Suppressor macrophage (primary cell): ENCODE measurements at regions not wholly inside any gene's neighbourhood (a gene's known extent, or its start where the extent isn't known, plus 50 kb on each side); places are given as distances from the start of the nearest gene placed in this dataset.
"Not testable (repeated sequence)": the region's sequence is repeated elsewhere in the genome, so short reads cannot be mapped to it uniquely, and the experiment has no call there.

Experiments
- DNase-seq, 4 experiments: peaks; one replicate each; pipeline ENCODE4 v3.0.0-alpha.2; 2020 to 2022

DNA sequence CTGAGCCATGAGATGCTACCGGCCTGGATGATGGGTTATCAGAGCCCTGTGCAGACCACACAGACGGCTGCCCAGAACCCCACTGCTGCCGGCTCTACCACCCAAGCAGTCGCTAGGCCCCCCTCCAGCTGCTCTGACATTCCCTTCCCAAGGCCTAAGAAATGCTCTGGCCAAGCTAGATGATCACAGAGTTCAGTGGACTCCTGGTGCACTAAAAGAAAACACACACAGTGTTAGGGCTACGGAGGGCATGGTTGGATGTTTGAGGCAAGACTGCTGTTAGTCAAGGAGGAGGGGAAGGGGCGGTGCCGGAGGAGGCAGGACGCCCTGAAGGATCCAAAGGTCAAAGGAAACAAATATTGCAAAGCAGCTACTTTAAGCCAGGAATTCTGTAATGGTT is 174.5 kb downstream of the MYCN start:
- no peak for DNase-seq

DNA sequence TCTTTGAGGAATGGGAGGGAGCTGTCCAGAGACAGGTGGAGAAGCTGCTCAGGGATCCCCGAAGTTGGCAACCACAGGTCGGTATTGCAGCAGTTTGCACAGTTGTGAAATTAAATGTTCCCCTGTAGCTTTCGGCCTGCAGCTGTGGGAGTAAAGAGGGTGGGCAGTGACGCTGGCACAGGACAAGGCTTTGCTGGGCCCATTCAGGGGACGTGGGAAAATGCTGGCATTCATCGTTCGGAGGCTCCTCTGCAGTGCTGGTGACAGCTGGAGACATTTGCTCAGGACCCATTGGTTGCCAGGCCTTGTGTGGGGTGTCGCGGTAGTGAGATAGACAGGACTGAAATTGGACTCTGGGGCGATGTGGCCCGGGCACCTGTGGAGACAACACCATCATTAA is 173.7 kb downstream of the MYCN start:
- DNase-seq, result no peak

DNA sequence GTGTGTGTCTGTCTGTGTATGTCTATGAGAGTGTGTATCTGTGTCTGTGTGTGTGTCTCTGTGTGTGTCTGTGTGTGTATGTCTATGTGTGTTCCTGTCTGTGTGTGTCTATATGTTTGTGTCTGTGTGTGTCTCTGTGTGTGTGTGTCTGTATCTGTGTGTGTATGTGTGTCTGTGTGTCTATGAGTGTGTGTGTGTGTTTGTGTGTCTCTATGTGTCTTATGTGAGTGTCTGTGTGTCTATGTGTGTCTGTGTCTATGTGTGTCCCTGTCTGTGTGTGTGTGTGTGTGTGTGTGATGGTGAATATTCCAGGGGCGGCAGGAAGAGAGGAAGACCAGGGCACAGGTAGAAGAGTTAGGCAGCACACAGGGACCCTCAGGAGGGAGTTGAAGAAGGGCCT is 173.2 kb downstream of the MYCN start:
- DNase-seq, result no peak

DNA sequence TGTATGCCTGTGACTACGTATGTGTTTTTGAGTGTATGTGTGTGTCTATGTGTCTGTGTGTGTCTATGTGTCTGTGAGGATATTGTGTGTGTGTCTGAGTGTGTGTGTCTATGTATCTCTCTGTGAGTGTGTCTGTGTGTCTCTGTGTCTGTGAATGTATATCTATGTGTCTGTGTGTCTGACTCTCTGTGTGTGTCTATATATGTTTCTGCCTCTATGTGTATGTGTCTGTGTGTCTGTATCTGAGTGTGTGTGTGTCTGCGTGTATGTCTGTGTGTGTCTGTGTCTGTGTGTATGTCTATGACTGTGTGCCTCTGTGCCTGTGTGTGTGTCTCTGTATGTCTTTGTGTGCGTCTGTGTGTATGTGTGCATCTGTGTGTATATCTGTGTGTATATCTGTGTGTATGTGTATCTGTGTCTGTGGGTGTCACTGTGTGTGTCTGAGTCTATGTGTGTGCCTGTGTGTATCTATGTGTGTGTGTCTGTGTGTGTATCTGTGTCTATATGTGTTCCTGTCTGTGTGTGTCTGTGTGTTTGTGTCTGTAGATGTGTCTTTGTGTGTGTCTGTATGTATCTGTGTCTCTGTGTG is 172.7 kb downstream of the MYCN start:
- DNase-seq, result no peak

DNA sequence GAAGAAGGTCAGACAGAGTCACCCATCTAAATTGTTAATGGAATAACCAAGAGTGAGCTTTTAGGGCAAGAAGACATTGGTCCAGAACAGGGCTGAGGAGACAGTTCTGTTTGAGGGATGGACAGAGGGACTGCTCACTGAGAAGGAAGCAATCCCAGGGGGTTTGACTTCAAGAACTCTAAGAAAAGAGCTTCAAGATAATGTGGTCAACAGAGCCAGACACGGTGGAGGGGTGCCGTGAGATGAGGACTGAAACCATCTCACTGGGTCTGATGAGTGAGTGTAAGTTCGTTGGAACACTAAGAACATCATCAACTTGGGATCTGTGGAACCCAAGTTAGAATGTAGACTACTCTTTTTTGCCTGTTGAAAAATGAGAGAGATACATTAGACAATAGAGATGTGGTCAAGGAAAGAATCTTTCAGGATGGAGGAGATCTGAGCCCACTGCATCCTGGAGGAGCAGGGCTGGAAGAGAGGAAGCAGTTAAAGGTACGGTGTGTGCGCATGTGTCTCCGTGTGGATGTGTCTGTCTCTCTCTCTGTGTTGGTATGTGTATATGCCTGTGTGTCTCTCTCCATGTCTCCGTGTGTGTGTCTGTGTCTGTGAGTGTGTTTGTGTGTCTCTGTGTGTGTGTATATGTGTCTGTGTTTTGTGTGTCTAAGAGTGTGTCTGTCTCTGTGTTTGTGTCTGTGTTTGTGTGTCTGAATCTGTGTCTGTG is 172.1 kb downstream of the MYCN start:
- DNase-seq, result no peak

DNA sequence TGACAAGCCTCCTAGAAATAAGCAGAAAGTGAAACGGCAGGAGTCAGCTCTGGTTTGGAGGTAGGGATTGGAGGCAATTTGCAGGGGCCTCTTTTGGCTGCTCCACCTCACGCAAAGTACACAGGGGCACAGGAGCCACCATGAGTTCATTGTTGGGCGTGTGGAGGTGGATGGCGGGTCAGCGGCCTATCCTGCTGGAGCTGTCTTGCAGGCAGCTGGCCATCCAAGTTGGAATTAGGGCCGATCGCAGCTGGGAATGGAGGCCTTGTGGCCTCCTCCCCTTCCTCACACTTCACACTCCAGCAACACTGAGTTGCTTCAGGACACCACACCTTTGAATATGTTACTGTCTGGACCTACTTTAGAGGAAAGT is 171.5 kb downstream of the MYCN start:
- DNase-seq, result no peak

DNA sequence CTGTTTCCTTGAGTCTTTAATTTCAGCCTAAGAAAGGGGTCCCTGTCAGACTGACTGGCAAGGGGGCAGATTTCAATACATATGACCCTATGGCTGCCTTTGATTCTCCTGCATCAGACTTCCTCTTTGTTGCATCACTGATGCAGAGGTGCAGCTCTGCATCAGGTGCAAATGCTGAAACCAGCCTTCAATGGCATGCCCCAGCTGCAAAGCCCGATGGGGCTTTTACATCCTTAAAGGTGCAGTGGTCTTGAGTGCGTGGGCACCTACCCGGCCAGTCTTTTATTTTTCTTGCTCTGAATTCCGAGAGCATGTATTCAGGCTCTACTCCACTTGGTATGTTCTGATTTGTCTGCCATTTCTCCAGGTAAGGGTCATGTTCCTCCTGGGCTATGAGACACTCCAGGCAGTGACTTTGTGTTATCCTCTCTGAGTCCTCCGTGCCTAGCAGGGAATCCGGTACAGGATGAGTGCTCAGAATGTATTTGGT is 169.5 kb downstream of the MYCN start:
- DNase-seq, result no peak

DNA sequence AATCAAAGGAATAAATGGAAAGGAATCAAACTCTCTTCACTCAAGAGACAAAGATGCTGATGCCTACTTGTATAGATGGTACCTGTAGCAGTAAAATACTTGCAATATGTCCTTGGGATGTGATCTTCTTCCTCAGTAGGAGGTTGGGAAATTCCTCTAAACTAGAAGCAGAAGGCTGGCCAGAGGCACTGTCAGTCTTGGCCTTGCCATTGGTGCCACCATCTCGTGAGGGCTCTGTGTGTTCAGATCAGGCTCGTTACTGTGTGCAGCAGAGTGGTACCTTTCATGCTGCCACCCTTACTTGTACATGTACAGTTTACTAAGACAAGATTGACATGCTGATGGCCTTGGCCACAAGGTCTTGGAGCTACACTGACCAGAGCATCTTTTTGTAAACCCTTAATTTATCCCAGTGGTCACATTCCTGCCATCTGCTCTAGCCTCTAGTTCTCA is 169.0 kb downstream of the MYCN start:
- DNase-seq, result no peak

DNA sequence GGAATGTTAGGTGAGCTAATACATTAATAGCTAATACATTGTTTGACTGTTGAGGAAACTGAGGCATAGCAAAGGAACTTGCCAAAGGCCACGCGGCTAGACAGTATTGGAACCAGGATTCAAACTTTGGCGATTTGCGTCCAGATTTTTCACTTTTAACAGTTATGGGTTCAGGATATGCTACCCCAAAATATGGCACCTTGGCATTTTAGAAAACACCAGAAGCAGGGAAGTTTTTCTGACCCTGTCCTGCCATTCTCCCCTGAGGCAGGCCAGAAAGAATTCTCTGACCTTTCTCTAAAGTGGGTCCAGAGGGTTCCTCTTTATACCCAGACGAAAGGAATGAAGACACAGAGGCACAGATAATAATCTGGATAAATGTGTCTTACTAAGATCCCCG is 166.9 kb downstream of the MYCN start:
- DNase-seq, result no peak

DNA sequence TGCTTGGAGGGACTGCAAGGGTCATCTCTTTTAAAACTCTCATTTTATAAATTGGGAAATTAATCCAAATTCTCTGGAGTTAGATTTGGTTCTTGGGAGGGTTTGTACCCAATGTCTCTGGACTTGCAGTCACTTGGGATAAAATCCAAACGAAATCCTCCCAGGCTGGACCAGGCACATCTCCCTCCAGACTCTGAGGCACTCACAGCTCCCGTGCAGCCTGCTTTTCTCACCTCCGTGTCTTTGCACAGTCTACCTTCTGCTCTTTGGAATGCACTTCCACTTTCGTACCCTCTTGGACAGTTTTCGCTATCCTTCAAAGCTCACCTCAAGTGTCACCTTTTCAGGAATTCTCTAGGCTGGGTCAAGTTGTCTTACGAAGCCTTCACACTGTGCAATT is 166.3 kb downstream of the MYCN start:
- no peak for DNase-seq

DNA sequence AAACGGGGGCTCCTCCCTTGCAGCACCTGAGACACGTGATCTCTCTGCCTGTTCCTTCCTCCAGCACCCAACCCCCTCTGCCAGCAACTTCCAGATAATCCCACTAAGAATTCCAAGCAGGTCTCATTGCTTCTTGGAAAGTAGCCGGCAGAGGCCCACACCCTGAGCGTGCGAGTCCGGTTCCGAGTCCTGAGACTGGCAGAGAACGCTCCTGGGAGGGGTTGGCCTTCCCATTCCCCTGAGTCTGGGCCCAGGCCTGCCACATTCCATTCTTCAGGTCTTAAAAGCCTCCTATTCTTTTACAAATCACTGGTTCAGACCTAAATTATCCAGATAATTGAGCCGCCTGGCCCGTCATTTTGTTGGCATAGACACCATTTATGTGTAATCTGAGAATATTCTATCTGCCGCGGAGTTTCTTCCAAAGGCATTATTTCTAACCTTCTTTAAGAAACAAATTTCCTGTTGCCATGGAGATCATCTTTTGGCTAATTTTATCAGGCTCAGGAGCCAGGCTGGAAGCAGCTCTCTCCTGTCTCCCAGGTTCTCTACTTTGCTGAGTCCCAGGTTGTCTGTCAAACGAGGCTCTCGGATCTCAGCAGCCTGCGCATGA is 165.4 kb downstream of the MYCN start:
- DNase-seq, result no peak

DNA sequence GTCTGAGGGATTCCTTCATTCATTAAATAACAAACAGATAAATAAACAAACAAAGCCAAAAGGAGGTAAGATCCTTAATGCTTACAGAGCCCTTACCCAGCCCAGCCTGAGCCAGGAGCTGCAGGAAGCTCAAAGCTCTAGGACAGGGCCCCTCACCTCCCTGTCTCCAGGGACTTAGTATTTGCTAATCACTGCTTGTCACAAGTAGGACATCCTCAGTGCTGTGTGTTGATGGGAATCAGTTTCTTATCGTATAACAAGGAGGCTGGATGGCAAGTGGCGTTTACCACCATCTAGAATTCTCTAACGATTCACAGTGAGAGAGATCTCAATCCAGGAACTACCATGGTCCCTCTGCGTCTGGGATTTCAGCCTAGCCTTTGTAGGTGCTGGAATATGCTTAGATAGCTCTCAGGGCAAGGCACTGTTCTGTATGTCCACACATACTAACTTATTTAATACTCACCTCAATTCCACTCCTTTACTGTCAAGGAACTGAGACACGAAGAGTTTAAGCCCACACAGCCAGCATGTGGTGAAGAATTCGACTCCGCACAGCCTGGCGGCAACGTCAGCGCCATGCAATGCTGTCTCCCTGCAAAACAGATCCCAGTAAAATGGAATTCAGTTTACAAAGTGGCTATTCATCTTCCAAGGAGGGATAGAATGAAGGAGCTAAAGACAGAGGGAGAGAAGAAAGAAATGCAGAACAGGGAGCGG is 164.8 kb downstream of the MYCN start:
- DNase-seq, result no peak

DNA sequence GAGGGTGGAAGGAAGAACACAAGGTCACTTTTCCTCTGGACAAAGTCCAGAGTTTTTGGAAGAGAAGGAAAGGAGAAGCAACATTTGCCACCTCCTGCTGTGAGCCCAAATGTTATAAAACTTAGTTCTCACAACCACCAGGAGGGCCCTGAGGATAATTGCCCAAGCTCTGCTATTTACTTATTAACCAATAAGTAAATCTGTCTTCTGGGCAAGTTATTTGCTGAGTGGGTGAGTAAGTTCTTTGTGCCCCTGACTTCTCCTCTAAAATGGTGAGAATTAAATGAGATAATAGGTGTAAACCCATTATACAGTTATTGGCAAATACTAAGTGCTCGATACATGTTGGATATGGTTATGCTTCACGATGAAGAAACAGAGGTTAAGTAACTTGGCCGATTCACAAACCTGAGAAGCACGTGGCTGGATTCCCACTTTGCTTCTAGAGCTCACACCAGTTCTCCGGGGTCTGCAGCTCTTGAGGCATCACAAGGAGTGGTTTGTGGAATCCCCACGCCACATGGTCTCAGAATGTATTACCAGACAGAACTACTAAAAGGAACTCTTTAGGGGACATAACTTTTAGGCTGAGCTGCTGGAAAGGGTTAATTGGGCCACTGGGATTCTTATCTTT is 164.1 kb downstream of the MYCN start:
- no peak for DNase-seq

DNA sequence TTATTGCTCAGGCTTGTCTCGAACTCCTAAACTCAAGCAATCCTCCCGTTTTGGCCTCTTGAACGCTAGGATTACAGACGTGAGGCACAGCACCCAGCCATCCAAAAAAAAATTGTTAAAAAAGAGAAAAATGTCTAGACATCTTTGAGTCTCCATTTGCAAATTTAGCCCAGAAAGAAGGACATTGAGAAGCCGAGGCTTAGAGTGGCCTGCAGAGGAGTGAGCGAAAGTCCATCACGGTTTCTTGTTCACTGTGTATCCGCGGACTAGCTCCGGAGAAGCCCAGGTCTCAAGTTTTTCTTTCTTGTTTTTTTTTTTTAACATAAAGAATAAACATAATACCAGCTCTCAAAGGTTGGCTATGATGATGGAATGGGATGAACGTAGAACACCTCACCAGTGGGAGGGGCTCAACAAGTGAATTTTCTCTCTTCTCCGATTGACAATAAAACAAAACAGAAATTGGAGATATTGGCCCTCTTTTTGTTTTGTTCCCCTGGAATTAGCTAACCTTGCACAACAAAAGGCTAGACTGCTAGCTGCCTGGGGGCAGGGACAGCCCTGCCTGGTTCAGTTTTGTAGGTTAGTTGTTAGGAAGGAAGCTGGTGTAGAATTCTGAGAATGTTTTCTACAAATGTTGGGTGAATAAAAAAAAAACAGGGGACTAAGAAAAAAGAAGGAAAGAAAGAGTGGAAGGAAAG is 163.4 kb downstream of the MYCN start:
- no peak for DNase-seq

DNA sequence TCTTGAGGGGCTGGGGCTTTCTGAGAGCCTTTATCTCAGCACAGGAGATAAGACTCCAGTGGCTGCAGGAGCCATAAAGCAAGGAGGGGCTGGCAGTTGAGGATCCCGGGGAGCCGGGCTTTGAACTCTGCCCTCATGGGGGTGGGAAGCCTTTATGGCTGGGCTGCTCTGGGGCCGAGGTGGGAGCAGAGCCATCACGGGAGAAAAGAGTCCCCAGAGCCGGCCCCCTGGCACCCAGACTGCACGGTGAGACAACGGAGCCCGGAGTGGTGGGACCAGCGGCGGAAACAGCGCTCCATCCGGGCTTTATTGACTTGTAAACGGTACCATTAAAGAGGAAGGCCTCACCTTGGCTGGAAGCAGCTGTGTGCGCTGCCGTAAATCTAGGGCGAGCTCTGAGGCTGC is 162.6 kb downstream of the MYCN start:
- no peak for DNase-seq

DNA sequence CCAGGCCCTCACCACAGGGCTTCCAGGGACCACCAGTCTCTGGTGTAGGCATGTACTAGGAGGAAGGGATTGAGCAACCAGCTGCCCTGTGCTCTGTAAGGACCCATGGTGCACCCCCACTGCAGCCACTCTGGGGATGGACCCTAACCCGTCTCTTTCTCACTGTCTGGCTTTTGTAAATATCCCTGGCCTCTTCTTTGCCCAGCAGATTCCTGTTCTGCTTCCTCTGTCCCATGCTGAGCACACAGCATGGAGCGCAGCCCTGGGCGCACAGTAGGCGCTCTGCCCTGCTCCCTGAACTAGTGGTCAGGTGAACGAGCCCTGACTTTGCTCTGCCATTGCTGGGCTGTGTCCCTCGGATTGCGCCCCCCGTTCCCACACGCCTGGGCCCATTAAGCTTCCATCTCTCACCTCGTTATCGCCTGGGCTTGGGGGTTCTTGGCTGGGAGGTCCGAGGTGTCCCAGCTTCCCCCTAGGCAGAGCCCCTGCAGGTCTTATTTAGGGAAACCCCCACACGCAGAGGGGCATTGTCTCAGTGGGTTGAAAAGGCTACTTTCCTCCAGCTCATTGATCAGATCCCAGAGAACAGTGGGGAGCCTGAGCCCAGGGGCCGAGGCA is 162.1 kb downstream of the MYCN start:
- no peak for DNase-seq

DNA sequence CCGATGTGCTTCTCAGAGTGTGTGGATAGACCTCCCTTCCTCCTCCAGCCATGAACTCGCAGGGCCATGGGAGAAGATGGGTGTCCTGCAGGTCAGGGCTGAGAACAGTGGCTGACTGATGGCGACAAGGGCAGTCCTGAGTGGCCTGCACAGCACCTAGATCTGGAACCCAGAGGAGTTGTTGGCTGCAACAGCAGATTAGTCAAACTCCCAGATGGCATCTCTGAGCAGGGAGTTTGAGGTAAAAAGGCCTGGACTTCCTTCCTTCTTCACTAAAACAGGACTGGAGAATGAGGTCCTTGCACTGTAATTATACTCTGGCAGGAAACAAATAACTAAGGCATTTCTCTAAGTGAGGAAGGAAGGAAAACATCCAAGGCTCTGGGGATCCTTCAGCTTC is 160.8 kb downstream of the MYCN start:
- DNase-seq, result no peak

DNA sequence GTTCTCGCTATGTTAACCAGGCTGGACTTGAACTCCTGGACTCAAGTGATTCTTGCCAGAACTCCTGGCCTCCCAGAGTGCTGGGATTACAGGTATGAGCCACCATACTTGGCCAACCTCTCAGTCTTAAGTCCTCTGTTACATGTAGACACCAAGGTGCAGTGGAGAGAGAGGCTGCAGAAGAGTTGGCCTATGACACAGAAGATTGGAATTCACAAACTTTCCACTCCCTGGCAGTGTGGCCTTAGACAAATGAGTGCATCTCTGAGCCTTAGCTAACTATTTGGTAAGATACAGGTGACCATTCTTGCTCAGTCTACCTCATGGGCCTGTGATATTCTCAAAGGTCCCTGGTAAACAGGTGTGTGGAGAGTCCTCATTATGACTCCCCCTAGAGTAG is 159.7 kb downstream of the MYCN start:
- no peak for DNase-seq

DNA sequence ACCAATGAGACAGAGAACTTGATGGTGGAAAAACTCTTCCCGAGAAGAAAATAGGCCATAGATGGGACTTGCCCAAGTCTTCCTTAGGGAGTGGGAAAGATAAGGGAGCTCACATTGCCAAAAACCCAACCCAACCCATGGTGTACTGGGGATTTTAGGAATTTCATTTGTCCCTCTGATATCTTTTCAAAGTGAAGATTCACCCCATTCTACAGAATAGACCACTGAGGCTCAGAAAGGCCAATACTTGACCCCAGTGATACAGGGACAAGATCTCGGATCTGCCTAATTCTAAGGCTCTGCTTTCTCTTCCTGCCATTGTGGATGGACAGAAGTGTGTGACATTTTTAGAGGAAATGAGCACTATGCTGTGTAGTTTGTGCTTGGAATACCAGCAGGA is 159.0 kb downstream of the MYCN start:
- DNase-seq, result no peak

DNA sequence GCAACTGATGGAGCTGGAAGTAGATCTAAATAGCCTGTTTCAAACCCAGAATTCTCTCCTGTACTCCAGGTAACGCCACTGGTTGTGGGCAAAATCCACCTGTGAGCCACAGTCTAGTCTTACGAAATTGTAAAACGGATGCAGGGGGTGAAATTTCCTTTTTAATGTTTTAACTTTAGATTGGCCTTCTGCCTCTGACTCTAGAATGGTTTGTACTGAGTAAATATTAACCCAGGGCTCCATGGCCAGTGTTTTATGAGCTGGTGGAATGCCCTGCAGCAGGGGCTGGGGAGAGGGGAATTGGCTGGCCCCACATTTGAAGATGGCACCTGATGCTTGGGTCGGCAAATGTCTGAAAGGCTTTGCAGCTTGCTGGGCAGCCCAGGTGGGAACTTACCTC is 156.6 kb downstream of the MYCN start:
- DNase-seq, result no peak

DNA sequence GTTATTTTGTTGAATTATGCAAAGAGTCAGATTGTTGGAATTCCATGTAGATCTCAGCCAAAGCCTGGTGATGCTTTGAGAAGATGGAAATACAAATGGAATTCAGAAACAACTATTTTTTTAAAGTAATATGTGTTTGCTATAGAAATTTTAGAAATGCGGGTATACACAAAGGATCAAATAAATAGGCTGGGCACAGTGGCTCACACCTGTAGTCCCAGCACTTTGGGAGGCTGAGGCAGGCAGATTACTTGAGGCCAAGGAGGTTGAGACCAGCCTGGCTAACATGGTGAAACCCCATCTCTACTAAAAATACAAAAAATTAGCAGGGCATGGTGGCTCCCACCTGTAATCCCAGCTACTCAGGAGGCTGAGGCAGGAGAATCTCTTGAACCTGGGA is 155.1 kb downstream of the MYCN start:
- DNase-seq, result not testable (repeated sequence)

DNA sequence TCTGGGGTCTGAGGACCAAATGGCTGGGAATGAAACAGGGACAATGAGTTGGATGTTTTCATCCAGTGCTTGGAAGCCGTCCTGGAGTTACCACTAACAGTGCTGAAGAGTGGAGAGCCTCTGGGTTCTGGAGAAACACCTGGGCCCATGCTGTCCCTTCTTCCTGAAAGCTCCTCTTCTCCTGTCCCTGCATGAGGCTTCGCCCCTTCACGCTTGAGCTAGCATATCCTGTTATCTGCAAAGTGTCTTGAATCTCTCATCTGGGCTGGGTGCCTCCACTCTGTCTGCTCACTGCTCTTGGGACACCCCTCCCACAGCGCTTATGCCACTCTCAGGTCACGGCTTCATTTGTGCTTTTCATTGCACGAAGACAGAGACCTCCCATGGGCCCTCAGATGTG is 154.5 kb downstream of the MYCN start:
- DNase-seq, result no peak
